ENCODE measurements at regions not wholly inside any gene's neighbourhood (a gene's known extent, or its start where the extent isn't known, plus 50 kb on each side); places are given as distances from the start of the nearest gene placed in this dataset.
"Not testable (repeated sequence)": the region's sequence is repeated elsewhere in the genome, so short reads cannot be mapped to it uniquely, and the experiment has no call there.

- no peak for DNase-seq (ENCODE audit: low read depth)
Observed at GRCh38 chr5:39544941-39545340, 120.2 kb upstream of the DAB2 start.

GRCh38 chr5:39543335-39543734, 118.6 kb upstream of the DAB2 start:
- DNase-seq (ENCODE audit: low read depth) = no peak

GRCh38 chr5:39542511-39543285, 117.9 kb upstream of the DAB2 start:
- no peak for DNase-seq (ENCODE audit: low read depth)

GRCh38 chr5:39541920-39542319, 117.1 kb upstream of the DAB2 start:
- DNase-seq (ENCODE audit: low read depth) = no peak

- no peak for DNase-seq (ENCODE audit: low read depth)
Observed at GRCh38 chr5:39539470-39539869, 114.7 kb upstream of the DAB2 start.

- DNase-seq (ENCODE audit: low read depth) = no peak
Observed at GRCh38 chr5:39534690-39535089, 109.9 kb upstream of the DAB2 start.

GRCh38 chr5:39533749-39534148, 109.0 kb upstream of the DAB2 start:
- DNase-seq (ENCODE audit: low read depth) = no peak

GRCh38 chr5:39532511-39532910, 107.7 kb upstream of the DAB2 start:
- DNase-seq (ENCODE audit: low read depth) = no peak

GRCh38 chr5:39531306-39531705, 106.5 kb upstream of the DAB2 start:
- DNase-seq (ENCODE audit: low read depth) = no peak

GRCh38 chr5:39526914-39527477, 102.2 kb upstream of the DAB2 start:
- DNase-seq (ENCODE audit: low read depth) = no peak

GRCh38 chr5:39525781-39526180, 101.0 kb upstream of the DAB2 start:
- DNase-seq (ENCODE audit: low read depth) = not testable (repeated sequence)

- DNase-seq (ENCODE audit: low read depth) = no peak
Observed at GRCh38 chr5:39525271-39525670, 100.5 kb upstream of the DAB2 start.

GRCh38 chr5:39523821-39524220, 99.0 kb upstream of the DAB2 start:
- no peak for DNase-seq (ENCODE audit: low read depth)

GRCh38 chr5:39521940-39522590, 97.3 kb upstream of the DAB2 start:
- DNase-seq (ENCODE audit: low read depth) = no peak

GRCh38 chr5:39521098-39521860, 96.5 kb upstream of the DAB2 start:
- DNase-seq (ENCODE audit: low read depth) = no peak

GRCh38 chr5:39520232-39520572, 95.4 kb upstream of the DAB2 start:
- peak; percentile 88 for DNase-seq (ENCODE audit: low read depth)

- DNase-seq (ENCODE audit: low read depth) = peak; percentile 75
Observed at GRCh38 chr5:39519566-39520231, 94.9 kb upstream of the DAB2 start.

GRCh38 chr5:39519079-39519478, 94.3 kb upstream of the DAB2 start:
- DNase-seq (ENCODE audit: low read depth) = no peak

GRCh38 chr5:39518516-39518915, 93.7 kb upstream of the DAB2 start:
- DNase-seq (ENCODE audit: low read depth) = peak; percentile 86

- DNase-seq (ENCODE audit: low read depth) = peak; percentile 56
Observed at GRCh38 chr5:39517800-39518199, 93.0 kb upstream of the DAB2 start.

GRCh38 chr5:39515881-39516280, 91.1 kb upstream of the DAB2 start:
- no peak for DNase-seq (ENCODE audit: low read depth)

- no peak for DNase-seq (ENCODE audit: low read depth)
Observed at GRCh38 chr5:39513236-39513635, 88.5 kb upstream of the DAB2 start.
